K562 (cell line): ENCODE measurements at regions not wholly inside any gene's neighbourhood (a gene's known extent, or its start where the extent isn't known, plus 50 kb on each side); places are given as distances from the start of the nearest gene placed in this dataset.
A peak's percentile ranks its signal among the peaks of the same experiment; 100 is the strongest.

ENCODE experiments used
- ATF2 ChIP-seq: sonication (generic); formaldehyde crosslinking; IDR thresholded peaks from 2 replicates; pipeline ENCODE4 v1.8.1; 2022; ENCODE audit warnings: missing genetic modification reagents
- BDP1 ChIP-seq: IDR thresholded peaks from 3 replicates; pipeline ENCODE4 v1.6.1; 2011; ENCODE audit not compliant: insufficient read length, insufficient read depth
- CBFB ChIP-seq: sonication (generic); formaldehyde crosslinking; IDR thresholded peaks from 2 replicates; pipeline ENCODE4 v1.4.0; 2020; ENCODE audit warnings: mild to moderate bottlenecking, missing genetic modification reagents
- E2F3 ChIP-seq: fragments of 250-450 bp; sonication (Bioruptor Pico); IDR thresholded peaks from 2 replicates; pipeline ENCODE4 v1.4.0; 2020; ENCODE audit warnings: mild to moderate bottlenecking
- ESRRB ChIP-seq: fragments of 250-450 bp; sonication (Bioruptor Pico); IDR thresholded peaks from 2 replicates; pipeline ENCODE4 v1.5.0; 2020; ENCODE audit warnings: mild to moderate bottlenecking, moderate library complexity, borderline replicate concordance
- EWSR1 ChIP-seq: fragments of 450-650 bp; IDR thresholded peaks from 2 replicates; pipeline ENCODE4 v1.6.1; 2018; ENCODE audit warnings: borderline replicate concordance, mild to moderate bottlenecking, low read depth, moderate library complexity; ENCODE audit not compliant: partially characterized antibody
- MCM2 ChIP-seq: fragments of 450-650 bp; IDR thresholded peaks from 2 replicates; pipeline ENCODE4 v1.6.1; 2017; ENCODE audit warnings: low read depth, mild to moderate bottlenecking
- PKNOX1 ChIP-seq: fragments of 450-650 bp; IDR thresholded peaks from 2 replicates; pipeline ENCODE4 v1.6.1; 2016
- PML ChIP-seq: IDR thresholded peaks from 2 replicates; pipeline ENCODE4 v1.6.1; 2012; ENCODE audit warnings: low read length, inconsistent platforms
- POLR2AphosphoS5 ChIP-seq: IDR thresholded peaks from 2 replicates; pipeline ENCODE4 v1.6.1; 2011; ENCODE audit warnings: mild to moderate bottlenecking, low read depth, low read length, moderate library complexity; ENCODE audit not compliant: control insufficient read depth, insufficient read depth
- POLR3A ChIP-seq: IDR thresholded peaks from 2 replicates; pipeline ENCODE4 v1.6.1; 2011; ENCODE audit warnings: borderline replicate concordance, mild to moderate bottlenecking, moderate library complexity; ENCODE audit not compliant: insufficient read length, insufficient read depth; ENCODE audit errors: extremely low read depth
- POLR3G ChIP-seq: IDR thresholded peaks from 2 replicates; pipeline ENCODE4 v1.6.1; 2011; ENCODE audit not compliant: insufficient read length, insufficient replicate concordance; ENCODE audit errors: extremely low read depth
- SMARCC2 ChIP-seq: fragments of 450-650 bp; IDR thresholded peaks from 2 replicates; pipeline ENCODE4 v1.6.1; 2017; ENCODE audit warnings: antibody characterized with exemption, moderate library complexity, mild to moderate bottlenecking, low read depth
- TBL1XR1 ChIP-seq, 2 experiments: IDR thresholded peaks; 2 replicates each; pipeline ENCODE4 v1.6.1; 2012; ENCODE audit warnings: improper control_type of control experiment in 2 of 2, low read length in 2 of 2, mild to moderate bottlenecking in 1 of 2
- ZBTB7A ChIP-seq: IDR thresholded peaks from 2 replicates; pipeline ENCODE4 v1.6.1; 2011; ENCODE audit warnings: low read depth, mild to moderate bottlenecking, low read length, moderate library complexity, borderline replicate concordance; ENCODE audit not compliant: control insufficient read depth
- ZFP36 ChIP-seq: fragments of 150-350 bp; IDR thresholded peaks from 2 replicates; pipeline ENCODE4 v1.6.1; 2018; ENCODE audit warnings: low read length, low read depth; ENCODE audit not compliant: partially characterized antibody
- ZNF512 ChIP-seq: IDR thresholded peaks from 2 replicates; pipeline ENCODE4 v1.6.1; 2016; ENCODE audit warnings: missing genetic modification characterization, missing compliant biosample characterization
- ZNF76 ChIP-seq: fragments of 250-450 bp; sonication (Bioruptor Pico); IDR thresholded peaks from 2 replicates; pipeline ENCODE4 v1.4.0; 2020; ENCODE audit warnings: mild to moderate bottlenecking, moderate library complexity, borderline replicate concordance
- TF ChIP-seq, protein P1 (sequence below): sonication (generic); IDR thresholded peaks from 2 replicates; pipeline ENCODE4 v1.6.1; 2016
- TF ChIP-seq, protein P2 (sequence below), 2 experiments: fragments of 150-350 bp in 1 of 2; IDR thresholded peaks; 2 replicates each; pipeline ENCODE4 v1.6.1; 2012 to 2016; ENCODE audit warnings: low read depth in 2 of 2, low read length in 2 of 2, mild to moderate bottlenecking in 1 of 2, moderate library complexity in 1 of 2

GRCh38 chr3:124620600-124621063, 109.6 kb upstream of the UMPS start (continued):
- TF ChIP-seq ESRRB (no peak), ZNF76 (CRISPR knock-in tag) (no peak), ZNF512 (tag) (no peak), PKNOX1 (peak; percentile 53), MCM2 (no peak), ZBTB7A (no peak), SMARCC2 (peak; percentile 90), PML (peak; percentile 46), CBFB (no peak), E2F3 (CRISPR knock-in tag) (no peak), POLR3G (no peak), ATF2 (no peak), ZFP36 (peak; percentile 12), POLR2AphosphoS5 (peak; percentile 81), POLR3A (no peak), TBL1XR1 (IDR thresholded peaks at IDR 0.05; ENCODE audit: low read length in 2 of 2) (peak; percentile 80 to 93), EWSR1 (no peak), BDP1 (no peak)
- TF ChIP-seq, protein P1, sequence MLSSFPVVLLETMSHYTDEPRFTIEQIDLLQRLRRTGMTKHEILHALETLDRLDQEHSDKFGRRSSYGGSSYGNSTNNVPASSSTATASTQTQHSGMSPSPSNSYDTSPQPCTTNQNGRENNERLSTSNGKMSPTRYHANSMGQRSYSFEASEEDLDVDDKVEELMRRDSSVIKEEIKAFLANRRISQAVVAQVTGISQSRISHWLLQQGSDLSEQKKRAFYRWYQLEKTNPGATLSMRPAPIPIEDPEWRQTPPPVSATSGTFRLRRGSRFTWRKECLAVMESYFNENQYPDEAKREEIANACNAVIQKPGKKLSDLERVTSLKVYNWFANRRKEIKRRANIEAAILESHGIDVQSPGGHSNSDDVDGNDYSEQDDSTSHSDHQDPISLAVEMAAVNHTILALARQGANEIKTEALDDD, result peak; percentile 46; the same call in 1 of the 2 replicates
- TF ChIP-seq, protein P2, sequence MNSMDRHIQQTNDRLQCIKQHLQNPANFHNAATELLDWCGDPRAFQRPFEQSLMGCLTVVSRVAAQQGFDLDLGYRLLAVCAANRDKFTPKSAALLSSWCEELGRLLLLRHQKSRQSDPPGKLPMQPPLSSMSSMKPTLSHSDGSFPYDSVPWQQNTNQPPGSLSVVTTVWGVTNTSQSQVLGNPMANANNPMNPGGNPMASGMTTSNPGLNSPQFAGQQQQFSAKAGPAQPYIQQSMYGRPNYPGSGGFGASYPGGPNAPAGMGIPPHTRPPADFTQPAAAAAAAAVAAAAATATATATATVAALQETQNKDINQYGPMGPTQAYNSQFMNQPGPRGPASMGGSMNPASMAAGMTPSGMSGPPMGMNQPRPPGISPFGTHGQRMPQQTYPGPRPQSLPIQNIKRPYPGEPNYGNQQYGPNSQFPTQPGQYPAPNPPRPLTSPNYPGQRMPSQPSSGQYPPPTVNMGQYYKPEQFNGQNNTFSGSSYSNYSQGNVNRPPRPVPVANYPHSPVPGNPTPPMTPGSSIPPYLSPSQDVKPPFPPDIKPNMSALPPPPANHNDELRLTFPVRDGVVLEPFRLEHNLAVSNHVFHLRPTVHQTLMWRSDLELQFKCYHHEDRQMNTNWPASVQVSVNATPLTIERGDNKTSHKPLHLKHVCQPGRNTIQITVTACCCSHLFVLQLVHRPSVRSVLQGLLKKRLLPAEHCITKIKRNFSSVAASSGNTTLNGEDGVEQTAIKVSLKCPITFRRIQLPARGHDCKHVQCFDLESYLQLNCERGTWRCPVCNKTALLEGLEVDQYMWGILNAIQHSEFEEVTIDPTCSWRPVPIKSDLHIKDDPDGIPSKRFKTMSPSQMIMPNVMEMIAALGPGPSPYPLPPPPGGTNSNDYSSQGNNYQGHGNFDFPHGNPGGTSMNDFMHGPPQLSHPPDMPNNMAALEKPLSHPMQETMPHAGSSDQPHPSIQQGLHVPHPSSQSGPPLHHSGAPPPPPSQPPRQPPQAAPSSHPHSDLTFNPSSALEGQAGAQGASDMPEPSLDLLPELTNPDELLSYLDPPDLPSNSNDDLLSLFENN (IDR thresholded peaks at IDR 0.05; ENCODE audit: low read depth in 2 of 2, low read length in 2 of 2), result peak in 1 of 2 experiments; percentile 88; a peak in 2 of 4 replicates
